ENCODE measurements at regions not wholly inside any gene's neighbourhood (a gene's known extent, or its start where the extent isn't known, plus 50 kb on each side); places are given as distances from the start of the nearest gene placed in this dataset.

DNA sequence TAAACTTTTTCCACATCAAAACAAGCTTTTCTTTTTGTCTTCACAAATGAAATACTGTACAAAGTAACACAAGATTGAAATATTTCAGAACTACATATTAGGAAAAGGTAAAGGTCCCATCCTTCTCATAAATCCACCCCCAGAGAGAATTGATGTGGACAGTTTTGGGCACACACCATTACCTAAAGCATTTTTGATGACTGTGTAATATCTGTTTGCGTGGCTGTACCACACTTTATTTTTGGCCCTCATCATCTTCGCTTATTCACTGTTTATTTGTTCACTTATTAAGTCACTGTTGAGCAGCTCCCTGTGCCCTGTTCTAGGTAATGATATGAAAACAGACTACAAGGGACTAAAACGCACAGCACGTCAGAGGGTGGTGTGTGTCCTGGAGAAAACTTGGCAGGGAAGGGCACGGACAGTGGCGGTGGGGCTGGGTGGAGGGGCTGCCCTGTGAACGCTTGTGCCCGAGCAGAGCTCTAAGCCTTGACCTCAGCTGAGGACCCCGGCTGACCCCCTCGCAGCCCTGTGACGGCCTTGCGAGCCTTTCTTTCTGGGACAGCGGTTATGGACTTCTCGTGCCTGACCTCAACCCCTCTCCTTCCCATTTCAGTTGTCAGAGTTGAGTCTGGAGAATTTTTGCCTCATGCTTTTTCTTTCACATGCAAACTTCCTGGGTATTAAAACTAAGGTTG is 241.3 kb downstream of the EMX2 start:
- peaks cover 2% of the 10 kb centered on the region for H3K27me3 ChIP-seq (ENCODE audit: control insufficient read depth, insufficient read depth, low read length)
- no peak overlapping the region for H3K4me3 ChIP-seq (ENCODE audit: low read depth, low read length)
- H3K4me1 ChIP-seq (ENCODE audit: control insufficient read depth, insufficient read depth, low read length) = no peaks in the 10 kb centered on the region
- H3K27ac ChIP-seq (ENCODE audit: low read depth, low read length) = no peak overlapping the region
- H3K9me3 ChIP-seq (ENCODE audit: control insufficient read depth, insufficient read depth, low read length) = no peaks in the 10 kb centered on the region
- H3K36me3 ChIP-seq (ENCODE audit: control insufficient read depth, insufficient read depth, low read length) = no peaks in the 10 kb centered on the region
- WGBS (ENCODE audit: insufficient coverage) = 91% methylated on average over 12 of the region's 14 CpGs
- DNase-seq (ENCODE audit: low read depth in 4 of 6, low spot score in 6 of 6) = no peak

GRCh38 chr10:117784776-117785175 is 242.2 kb downstream of the EMX2 start:
- no peak overlapping the region for H3K27ac ChIP-seq (ENCODE audit: low read depth, low read length)
- H3K4me1 ChIP-seq (ENCODE audit: control insufficient read depth, insufficient read depth, low read length) = no peaks in the 10 kb centered on the region
- no peaks in the 10 kb centered on the region for H3K36me3 ChIP-seq (ENCODE audit: control insufficient read depth, insufficient read depth, low read length)
- no peak overlapping the region for H3K4me3 ChIP-seq (ENCODE audit: low read depth, low read length)
- DNase-seq (ENCODE audit: low read depth in 4 of 6, low spot score in 6 of 6) = no peak
- 89% methylated on average over 1 of the region's 3 CpGs for WGBS (ENCODE audit: insufficient coverage)
- H3K9me3 ChIP-seq (ENCODE audit: control insufficient read depth, insufficient read depth, low read length) = no peaks in the 10 kb centered on the region
- H3K27me3 ChIP-seq (ENCODE audit: control insufficient read depth, insufficient read depth, low read length) = no peaks in the 10 kb centered on the region

DNA sequence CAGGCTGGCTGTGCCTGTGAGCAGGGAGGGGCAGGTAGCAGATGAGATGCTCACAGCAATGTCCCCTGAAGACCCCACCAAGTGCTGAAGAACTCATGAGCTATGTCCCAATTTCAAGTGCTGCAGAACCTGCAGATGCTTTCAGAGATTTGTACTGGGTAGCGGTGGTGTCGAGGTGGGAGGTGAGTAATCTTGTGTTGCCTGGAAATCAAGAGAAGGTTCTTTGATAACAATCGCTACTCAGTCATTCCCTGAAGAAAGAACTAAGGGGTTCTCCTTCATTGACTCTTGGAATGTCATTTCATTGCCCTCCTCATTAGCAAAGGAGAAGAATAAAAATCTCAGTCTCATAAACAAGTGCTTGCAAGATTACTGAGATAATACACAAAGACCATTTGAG is 246.4 kb downstream of the EMX2 start:
- peaks cover 5% of the 10 kb centered on the region for H3K27me3 ChIP-seq (ENCODE audit: control insufficient read depth, insufficient read depth, low read length)
- no peaks in the 10 kb centered on the region for H3K4me1 ChIP-seq (ENCODE audit: control insufficient read depth, insufficient read depth, low read length)
- H3K4me3 ChIP-seq (ENCODE audit: low read depth, low read length) = no peak overlapping the region
- DNase-seq (ENCODE audit: low read depth in 4 of 6, low spot score in 6 of 6) = no peak
- no peaks in the 10 kb centered on the region for H3K36me3 ChIP-seq (ENCODE audit: control insufficient read depth, insufficient read depth, low read length)
- H3K27ac ChIP-seq (ENCODE audit: low read depth, low read length) = no peak overlapping the region
- WGBS (ENCODE audit: insufficient coverage) = 90% methylated on average over 2 of the region's 3 CpGs
- H3K9me3 ChIP-seq (ENCODE audit: control insufficient read depth, insufficient read depth, low read length) = no peaks in the 10 kb centered on the region

DNA sequence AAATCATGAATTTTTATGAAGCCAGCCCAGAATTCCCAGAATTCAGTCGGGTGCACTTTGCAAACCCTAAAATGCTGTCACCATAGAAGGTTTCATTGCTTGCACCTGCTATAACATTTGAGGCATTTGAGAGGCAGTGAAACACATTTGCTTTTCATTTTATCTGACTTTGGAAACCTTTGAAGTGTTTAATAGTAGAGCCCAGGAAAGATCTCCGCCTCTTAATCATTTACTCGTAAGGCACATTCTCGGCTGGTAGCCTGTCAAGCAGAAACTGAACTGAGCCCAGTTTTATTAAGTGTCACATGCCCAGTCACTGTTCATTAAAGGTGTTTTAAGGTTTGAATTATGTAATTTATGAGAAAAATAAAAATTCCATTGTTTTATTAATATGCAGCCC is 247.6 kb downstream of the EMX2 start:
- 43% methylated on average over 1 of the region's 4 CpGs for WGBS (ENCODE audit: insufficient coverage)
- H3K27ac ChIP-seq (ENCODE audit: low read depth, low read length) = no peak overlapping the region
- H3K36me3 ChIP-seq (ENCODE audit: control insufficient read depth, insufficient read depth, low read length) = no peaks in the 10 kb centered on the region
- no peak for DNase-seq (ENCODE audit: low read depth in 4 of 6, low spot score in 6 of 6)
- no peak overlapping the region for H3K4me3 ChIP-seq (ENCODE audit: low read depth, low read length)
- H3K27me3 ChIP-seq (ENCODE audit: control insufficient read depth, insufficient read depth, low read length) = peaks cover 5% of the 10 kb centered on the region
- H3K4me1 ChIP-seq (ENCODE audit: control insufficient read depth, insufficient read depth, low read length) = no peaks in the 10 kb centered on the region
- no peaks in the 10 kb centered on the region for H3K9me3 ChIP-seq (ENCODE audit: control insufficient read depth, insufficient read depth, low read length)

- H3K4me1 ChIP-seq (ENCODE audit: control insufficient read depth, insufficient read depth, low read length) = no peaks in the 10 kb centered on the region
- no peak for DNase-seq (ENCODE audit: low read depth in 4 of 6, low spot score in 6 of 6)
- H3K36me3 ChIP-seq (ENCODE audit: control insufficient read depth, insufficient read depth, low read length) = no peaks in the 10 kb centered on the region
- WGBS (ENCODE audit: insufficient coverage) = 75% methylated on average over 5 of the region's 7 CpGs
- H3K4me3 ChIP-seq (ENCODE audit: low read depth, low read length) = no peak overlapping the region
- H3K9me3 ChIP-seq (ENCODE audit: control insufficient read depth, insufficient read depth, low read length) = no peaks in the 10 kb centered on the region
- no peak overlapping the region for H3K27ac ChIP-seq (ENCODE audit: low read depth, low read length)
- H3K27me3 ChIP-seq (ENCODE audit: control insufficient read depth, insufficient read depth, low read length) = peaks cover 5% of the 10 kb centered on the region
These were observed 248.1 kb downstream of the EMX2 start for GRCh38 chr10:117790621-117791020.

DNA sequence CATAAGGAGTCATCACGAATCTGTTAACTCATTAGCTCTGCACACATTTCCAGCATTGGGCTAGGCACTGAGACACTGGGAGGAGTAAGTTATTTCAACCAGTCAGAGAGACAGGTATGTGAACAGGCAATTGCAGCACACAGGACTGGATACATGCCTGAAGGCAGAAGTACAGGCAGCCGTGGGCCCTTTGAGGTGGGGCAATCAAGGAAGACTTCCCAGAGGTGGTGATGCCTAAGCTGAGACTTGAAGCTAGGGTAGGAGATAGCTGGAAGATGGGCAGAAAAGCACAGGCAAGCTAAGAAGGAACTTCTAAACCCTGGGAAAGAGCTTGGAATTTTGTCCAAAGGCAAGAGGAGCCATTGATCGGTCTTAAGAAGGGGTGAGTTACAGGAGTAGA is 249.7 kb downstream of the EMX2 start:
- no peaks in the 10 kb centered on the region for H3K36me3 ChIP-seq (ENCODE audit: control insufficient read depth, insufficient read depth, low read length)
- no peak overlapping the region for H3K27ac ChIP-seq (ENCODE audit: low read depth, low read length)
- H3K9me3 ChIP-seq (ENCODE audit: control insufficient read depth, insufficient read depth, low read length) = no peaks in the 10 kb centered on the region
- peaks cover 5% of the 10 kb centered on the region for H3K27me3 ChIP-seq (ENCODE audit: control insufficient read depth, insufficient read depth, low read length)
- no peaks in the 10 kb centered on the region for H3K4me1 ChIP-seq (ENCODE audit: control insufficient read depth, insufficient read depth, low read length)
- no peak for DNase-seq (ENCODE audit: low read depth in 4 of 6, low spot score in 6 of 6)
- 85% methylated on average over 3 of the region's 3 CpGs for WGBS (ENCODE audit: insufficient coverage)
- H3K4me3 ChIP-seq (ENCODE audit: low read depth, low read length) = no peak overlapping the region

GRCh38 chr10:117796130-117796745 is 250.5 kb downstream of the RAB11FIP2 start:
- no peak for DNase-seq (ENCODE audit: low read depth in 4 of 6, low spot score in 6 of 6)
- Histone ChIP-seq H3K4me1 (ENCODE audit: control insufficient read depth, insufficient read depth, low read length) (no peaks in the 10 kb centered on the region), H3K36me3 (ENCODE audit: control insufficient read depth, insufficient read depth, low read length) (no peaks in the 10 kb centered on the region), H3K27ac (ENCODE audit: low read depth, low read length) (no peak overlapping the region), H3K4me3 (ENCODE audit: low read depth, low read length) (no peak overlapping the region), H3K27me3 (ENCODE audit: control insufficient read depth, insufficient read depth, low read length) (peaks cover 2% of the 10 kb centered on the region), H3K9me3 (ENCODE audit: control insufficient read depth, insufficient read depth, low read length) (no peaks in the 10 kb centered on the region)
- WGBS (ENCODE audit: insufficient coverage) = 54% methylated on average over 8 of the region's 11 CpGs

DNA sequence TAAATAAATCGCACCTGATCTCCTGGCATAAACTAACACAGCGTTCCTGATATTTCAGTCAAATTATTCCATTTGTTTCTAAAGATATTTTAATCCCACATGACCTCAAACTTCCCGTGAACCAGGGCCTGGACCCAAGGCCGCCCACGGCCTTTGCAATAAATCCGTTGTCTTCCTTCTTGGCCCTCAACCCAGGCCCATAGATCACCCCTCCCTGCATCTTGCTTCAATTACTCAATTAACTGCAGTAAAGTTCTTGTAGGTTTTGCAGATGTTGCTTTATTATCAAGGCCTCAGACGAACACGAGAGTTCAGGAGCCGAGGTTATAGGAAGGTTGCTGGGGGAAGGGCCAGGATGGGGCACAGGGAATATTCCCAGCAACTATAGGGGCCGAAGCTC is 249.4 kb downstream of the RAB11FIP2 start:
- no peak for DNase-seq (ENCODE audit: low read depth in 4 of 6, low spot score in 6 of 6)
- Histone ChIP-seq H3K36me3 (ENCODE audit: control insufficient read depth, insufficient read depth, low read length) (no peaks in the 10 kb centered on the region), H3K9me3 (ENCODE audit: control insufficient read depth, insufficient read depth, low read length) (no peaks in the 10 kb centered on the region), H3K27ac (ENCODE audit: low read depth, low read length) (no peak overlapping the region), H3K27me3 (ENCODE audit: control insufficient read depth, insufficient read depth, low read length) (peaks cover 5% of the 10 kb centered on the region), H3K4me1 (ENCODE audit: control insufficient read depth, insufficient read depth, low read length) (no peaks in the 10 kb centered on the region), H3K4me3 (ENCODE audit: low read depth, low read length) (no peak overlapping the region)
- 82% methylated on average over 9 of the region's 10 CpGs for WGBS (ENCODE audit: insufficient coverage)

- H3K27me3 ChIP-seq (ENCODE audit: control insufficient read depth, insufficient read depth, low read length) = peaks cover 25% of the 10 kb centered on the region
- no peak overlapping the region for H3K27ac ChIP-seq (ENCODE audit: low read depth, low read length)
- H3K4me3 ChIP-seq (ENCODE audit: low read depth, low read length) = no peak overlapping the region
- no peaks in the 10 kb centered on the region for H3K9me3 ChIP-seq (ENCODE audit: control insufficient read depth, insufficient read depth, low read length)
- no peaks in the 10 kb centered on the region for H3K36me3 ChIP-seq (ENCODE audit: control insufficient read depth, insufficient read depth, low read length)
- 80% methylated on average over 1 of the region's 7 CpGs for WGBS (ENCODE audit: insufficient coverage)
- peaks cover 12% of the 10 kb centered on the region for H3K4me1 ChIP-seq (ENCODE audit: control insufficient read depth, insufficient read depth, low read length)
- no peak for DNase-seq (ENCODE audit: low read depth in 4 of 6, low spot score in 6 of 6)
These were observed 245.1 kb downstream of the RAB11FIP2 start for GRCh38 chr10:117801691-117802090.

GRCh38 chr10:117804470-117805011 is 242.2 kb downstream of the RAB11FIP2 start:
- no peaks in the 10 kb centered on the region for H3K9me3 ChIP-seq (ENCODE audit: control insufficient read depth, insufficient read depth, low read length)
- DNase-seq (ENCODE audit: low read depth in 4 of 6, low spot score in 6 of 6) = peak; percentile 31 to 91 (median 54)
- 25% methylated on average over 11 of the region's 13 CpGs for WGBS (ENCODE audit: insufficient coverage)
- H3K27ac ChIP-seq (ENCODE audit: low read depth, low read length) = no peak overlapping the region
- peaks cover 12% of the 10 kb centered on the region for H3K4me1 ChIP-seq (ENCODE audit: control insufficient read depth, insufficient read depth, low read length)
- no peaks in the 10 kb centered on the region for H3K36me3 ChIP-seq (ENCODE audit: control insufficient read depth, insufficient read depth, low read length)
- peaks cover 23% of the 10 kb centered on the region for H3K27me3 ChIP-seq (ENCODE audit: control insufficient read depth, insufficient read depth, low read length)
- H3K4me3 ChIP-seq (ENCODE audit: low read depth, low read length) = no peak overlapping the region

All from spinal cord (tissue), 9 donors.